Activated CD8-positive, alpha-beta T cell treated with anti-CD3 and anti-CD28 coated beads for 36 hours (primary cell): ENCODE measurements at regions not wholly inside any gene's neighbourhood (a gene's known extent, or its start where the extent isn't known, plus 50 kb on each side); places are given as distances from the start of the nearest gene placed in this dataset.

ENCODE experiments used
- ATAC-seq: fragments of 200-7000 bp; cut with Tn5 transposase; one replicate; pipeline ENCODE4 v1.10.0; 2021; ENCODE audit warnings: mild to moderate bottlenecking, moderate library complexity
- CTCF ChIA-PET: fragments of 350-600 bp; sonication (Branson Sonifier 250); formaldehyde crosslinking; loops from one replicate; lab custom pipeline; 2021; ENCODE audit warnings: antibody characterized with exemption; lab: Charles Lee
- POLR2A ChIA-PET: fragments of 350-600 bp; sonication (Branson Sonifier 250); formaldehyde crosslinking; loops from one replicate; lab custom pipeline; 2021; ENCODE audit warnings: antibody characterized with exemption; lab: Charles Lee
- DNase-seq: peaks from one replicate; pipeline ENCODE4 v3.0.0-alpha.2; 2020
- H3K27ac Mint-ChIP-seq: one replicate; pipeline ENCODE4 v1.8.0; 2021; ENCODE audit warnings: mild to moderate bottlenecking, mixed read lengths
- H3K27me3 Mint-ChIP-seq: one replicate; pipeline ENCODE4 v1.8.0; 2021; ENCODE audit warnings: mixed read lengths
- H3K36me3 Mint-ChIP-seq: one replicate; pipeline ENCODE4 v1.8.0; 2021; ENCODE audit warnings: low read depth, mixed read lengths
- H3K4me1 Mint-ChIP-seq: one replicate; pipeline ENCODE4 v1.8.0; 2021; ENCODE audit warnings: low read depth, mixed read lengths
- H3K4me3 Mint-ChIP-seq: one replicate; pipeline ENCODE4 v1.8.0; 2021; ENCODE audit warnings: mild to moderate bottlenecking, moderate library complexity, mixed read lengths
- H3K9me3 Mint-ChIP-seq: one replicate; pipeline ENCODE4 v1.8.0; 2021; ENCODE audit warnings: mixed read lengths
- CTCF ChIP-seq: fragments of 200-600 bp; IDR thresholded peaks from one replicate; pipeline ENCODE4 v1.8.0; 2022; ENCODE audit warnings: antibody characterized with exemption, mild to moderate bottlenecking
- intact Hi-C: fragments of 100-400 bp; cut with micrococcal nuclease; formaldehyde crosslinking; loops from one replicate; pipeline ENCODE4 v1.10.0; 2022

GRCh38 chr7:49669692-49670260, 103.7 kb upstream of the VWC2 start:
- ATAC-seq: no peak
- intact Hi-C loops: no loop called here
- H3K27me3 Mint-ChIP-seq: no peaks in the 10 kb centered on the region
- no peaks in the 10 kb centered on the region for H3K36me3 Mint-ChIP-seq
- H3K27ac Mint-ChIP-seq: no peak overlapping the region
- no peak for DNase-seq
- H3K9me3 Mint-ChIP-seq: peaks cover 1% of the 10 kb centered on the region
- no peak overlapping the region for H3K4me3 Mint-ChIP-seq
- ChIA-PET CTCF (no interaction called here), POLR2A (no interaction called here)
- TF ChIP-seq CTCF: no peak
- no peaks in the 10 kb centered on the region for H3K4me1 Mint-ChIP-seq

- Mint-ChIP-seq H3K27me3 (no peaks in the 10 kb centered on the region), H3K27ac (no peak overlapping the region), H3K4me3 (no peak overlapping the region), H3K4me1 (no peaks in the 10 kb centered on the region), H3K9me3 (peaks cover 1% of the 10 kb centered on the region), H3K36me3 (no peaks in the 10 kb centered on the region)
- CTCF ChIA-PET: no interaction called here
- ATAC-seq (no peak), DNase-seq (no peak)
- intact Hi-C loops: no loop called here
- POLR2A ChIA-PET: no interaction called here
- no peak for TF ChIP-seq CTCF
These were observed 102.4 kb upstream of the VWC2 start for GRCh38 chr7:49670991-49671390.

GRCh38 chr7:49692516-49692915, 80.9 kb upstream of the VWC2 start:
- no peaks in the 10 kb centered on the region for H3K36me3 Mint-ChIP-seq

GRCh38 chr7:49695971-49696370, 77.5 kb upstream of the VWC2 start:
- no peak for TF ChIP-seq CTCF
- intact Hi-C loops: no loop called here
- POLR2A ChIA-PET: interaction anchor here (1.0 kb wide), 1 partner anchor 28 kb away, joined by 3 read pairs; no protein-coding TSS in a partner anchor

More at GRCh38 chr7:49692516-49692915, 80.9 kb upstream of the VWC2 start:
- Mint-ChIP-seq H3K4me1 (no peaks in the 10 kb centered on the region), H3K27me3 (no peaks in the 10 kb centered on the region), H3K9me3 (peaks cover 3% of the 10 kb centered on the region), H3K4me3 (no peak overlapping the region), H3K27ac (no peak overlapping the region)
- ChIA-PET POLR2A (no interaction called here), CTCF (no interaction called here)
- no peak for DNase-seq
- no peak for TF ChIP-seq CTCF
- ATAC-seq: no peak
- intact Hi-C loops: no loop called here

GRCh38 chr7:49700841-49701240, 72.6 kb upstream of the VWC2 start:
- peaks cover 2% of the 10 kb centered on the region for H3K27me3 Mint-ChIP-seq
- no peak overlapping the region for H3K27ac Mint-ChIP-seq
- no peaks in the 10 kb centered on the region for H3K4me1 Mint-ChIP-seq
- no peaks in the 10 kb centered on the region for H3K36me3 Mint-ChIP-seq
- CTCF ChIA-PET: no interaction called here
- intact Hi-C loops: no loop called here
- POLR2A ChIA-PET: no interaction called here
- no peak overlapping the region for H3K4me3 Mint-ChIP-seq
- TF ChIP-seq CTCF: no peak
- DNase-seq: no peak
- H3K9me3 Mint-ChIP-seq: no peaks in the 10 kb centered on the region
- no peak for ATAC-seq

More at GRCh38 chr7:49695971-49696370, 77.5 kb upstream of the VWC2 start:
- no peak overlapping the region for H3K4me3 Mint-ChIP-seq
- ATAC-seq (no peak), DNase-seq (no peak)
- no peak overlapping the region for H3K27ac Mint-ChIP-seq
- H3K4me1 Mint-ChIP-seq: no peaks in the 10 kb centered on the region
- H3K36me3 Mint-ChIP-seq: no peaks in the 10 kb centered on the region
- H3K9me3 Mint-ChIP-seq: peaks cover 3% of the 10 kb centered on the region
- H3K27me3 Mint-ChIP-seq: no peaks in the 10 kb centered on the region
- CTCF ChIA-PET: no interaction called here
